ENCODE measurements at regions not wholly inside any gene's neighbourhood (a gene's known extent, or its start where the extent isn't known, plus 50 kb on each side); places are given as distances from the start of the nearest gene placed in this dataset.

- BruUV-seq (replicated peaks): no TSS peak
- TF ChIP-seq MAX (IDR thresholded peaks at IDR 0.05; ENCODE audit: insufficient read depth, insufficient read length) (no peak), JUN (IDR thresholded peaks at IDR 0.05; ENCODE audit: borderline replicate concordance, insufficient read depth, insufficient read length, low read depth) (no peak), MYC (IDR thresholded peaks at IDR 0.05; ENCODE audit: low read depth, low read length) (no peak), POLR2AphosphoS5 (IDR thresholded peaks at IDR 0.05; ENCODE audit: insufficient read depth, low read depth, low read length) (no peak), EZH2 (IDR thresholded peaks at IDR 0.05; ENCODE audit: borderline replicate concordance, low read depth, low read length, severe bottlenecking) (no peak), POLR2A (IDR thresholded peaks at IDR 0.05; ENCODE audit: low read depth, low read length) (no peak), FOS (IDR thresholded peaks at IDR 0.05; ENCODE audit: borderline replicate concordance, insufficient read depth, low read length) (no peak), GATA2 (IDR thresholded peaks at IDR 0.05; ENCODE audit: insufficient read depth, insufficient read length, low read depth, low read length) (no peak)
- TF ChIP-seq, protein P1, sequence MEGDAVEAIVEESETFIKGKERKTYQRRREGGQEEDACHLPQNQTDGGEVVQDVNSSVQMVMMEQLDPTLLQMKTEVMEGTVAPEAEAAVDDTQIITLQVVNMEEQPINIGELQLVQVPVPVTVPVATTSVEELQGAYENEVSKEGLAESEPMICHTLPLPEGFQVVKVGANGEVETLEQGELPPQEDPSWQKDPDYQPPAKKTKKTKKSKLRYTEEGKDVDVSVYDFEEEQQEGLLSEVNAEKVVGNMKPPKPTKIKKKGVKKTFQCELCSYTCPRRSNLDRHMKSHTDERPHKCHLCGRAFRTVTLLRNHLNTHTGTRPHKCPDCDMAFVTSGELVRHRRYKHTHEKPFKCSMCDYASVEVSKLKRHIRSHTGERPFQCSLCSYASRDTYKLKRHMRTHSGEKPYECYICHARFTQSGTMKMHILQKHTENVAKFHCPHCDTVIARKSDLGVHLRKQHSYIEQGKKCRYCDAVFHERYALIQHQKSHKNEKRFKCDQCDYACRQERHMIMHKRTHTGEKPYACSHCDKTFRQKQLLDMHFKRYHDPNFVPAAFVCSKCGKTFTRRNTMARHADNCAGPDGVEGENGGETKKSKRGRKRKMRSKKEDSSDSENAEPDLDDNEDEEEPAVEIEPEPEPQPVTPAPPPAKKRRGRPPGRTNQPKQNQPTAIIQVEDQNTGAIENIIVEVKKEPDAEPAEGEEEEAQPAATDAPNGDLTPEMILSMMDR (IDR thresholded peaks at IDR 0.05; ENCODE audit: extremely low read depth in 1 of 2, insufficient read depth in 1 of 2, low read depth in 1 of 2, low read length in 2 of 2): no peak
- no peaks in the 10 kb centered on the region for H3K27me3 ChIP-seq (ENCODE audit: control insufficient read depth in 2 of 2, insufficient read depth in 2 of 2, low read length in 2 of 2)
- H3K9ac ChIP-seq (replicated peaks; ENCODE audit: extremely low read depth, insufficient read depth, low read length): no peak overlapping the region
- no peaks in the 10 kb centered on the region for H3K36me3 ChIP-seq (ENCODE audit: control insufficient read depth in 2 of 2, extremely low read depth in 1 of 2, insufficient read depth in 2 of 2, low read length in 2 of 2)
- H3K79me2 ChIP-seq (ENCODE audit: control insufficient read depth, insufficient read depth, low read length): no peaks in the 10 kb centered on the region
- no peaks in the 10 kb centered on the region for H4K20me1 ChIP-seq (replicated peaks; ENCODE audit: control insufficient read depth, extremely low read depth, insufficient read depth, low read length)
- H3K4me2 ChIP-seq (ENCODE audit: insufficient read depth, low read length): no peak overlapping the region
- H3K4me1 ChIP-seq (ENCODE audit: control insufficient read depth, extremely low read depth, insufficient read depth, low read length): no peaks in the 10 kb centered on the region
- intact Hi-C loops (cut with micrococcal nuclease) (no loop called here), dilution Hi-C loops (cut with MboI; ENCODE audit: extremely low pct_ligation_motif_present, low sequenced_read_pairs) (no loop called here)
- no peaks in the 10 kb centered on the region for H3K9me1 ChIP-seq (replicated peaks; ENCODE audit: control insufficient read depth, extremely low read depth, insufficient read depth, low read length)
- FAIRE-seq (no peak), DNase-seq (ENCODE audit: low read depth, low spot score) (no peak)
- no peak overlapping the region for H2AFZ ChIP-seq (ENCODE audit: low read depth, low read length)
- no peaks in the 10 kb centered on the region for H3K9me3 ChIP-seq (replicated peaks; ENCODE audit: control insufficient read depth, insufficient read depth, low read length)
- ChIA-PET CTCF (interaction anchor here (0.9 to 6.1 kb wide), 3 partner anchors 32 to 167 kb away, joined by 3 to 58 read pairs (median 3); no protein-coding TSS in a partner anchor), POLR2A (no interaction called here)
- H3K4me3 ChIP-seq (replicated peaks in 1 of 3; ENCODE audit: insufficient read depth in 1 of 3, low read depth in 1 of 3, low read length in 3 of 3): no peak overlapping the region
- H3K27ac ChIP-seq (ENCODE audit: insufficient read depth, low read depth, low read length): no peak overlapping the region
Observed at GRCh38 chr6:169998457-169998856, 247.0 kb downstream of the ERMARD start.
